ENCODE measurements at regions not wholly inside any gene's neighbourhood (a gene's known extent, or its start where the extent isn't known, plus 50 kb on each side); places are given as distances from the start of the nearest gene placed in this dataset.
A peak's percentile ranks its signal among the peaks of the same experiment; 100 is the strongest.

DNA sequence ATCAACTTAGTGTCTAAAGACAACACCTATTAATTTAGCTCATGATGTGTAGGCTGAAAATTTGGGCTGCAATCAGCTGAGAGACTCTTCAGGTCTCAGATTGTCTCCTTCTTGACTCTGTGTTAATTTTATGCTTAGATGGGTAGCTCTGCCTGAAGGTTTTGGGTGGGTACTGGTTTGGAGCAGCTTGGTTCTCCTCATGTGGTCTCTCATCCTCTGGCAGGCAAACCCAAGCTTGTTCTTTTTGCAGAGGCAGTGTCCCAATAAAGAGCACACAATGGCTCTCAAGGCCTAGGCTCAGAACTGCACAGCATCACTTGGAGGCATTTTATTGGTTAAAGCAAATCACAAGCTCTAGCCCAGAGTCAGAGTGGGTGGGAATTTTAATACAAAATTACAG, 280.6 kb downstream of the BTBD3 start:
- no peak overlapping the region for H3K4me3 ChIP-seq (ENCODE audit: low read length)
- no peak for DNase-seq (ENCODE audit: low read depth)
- TF ChIP-seq, protein P1, sequence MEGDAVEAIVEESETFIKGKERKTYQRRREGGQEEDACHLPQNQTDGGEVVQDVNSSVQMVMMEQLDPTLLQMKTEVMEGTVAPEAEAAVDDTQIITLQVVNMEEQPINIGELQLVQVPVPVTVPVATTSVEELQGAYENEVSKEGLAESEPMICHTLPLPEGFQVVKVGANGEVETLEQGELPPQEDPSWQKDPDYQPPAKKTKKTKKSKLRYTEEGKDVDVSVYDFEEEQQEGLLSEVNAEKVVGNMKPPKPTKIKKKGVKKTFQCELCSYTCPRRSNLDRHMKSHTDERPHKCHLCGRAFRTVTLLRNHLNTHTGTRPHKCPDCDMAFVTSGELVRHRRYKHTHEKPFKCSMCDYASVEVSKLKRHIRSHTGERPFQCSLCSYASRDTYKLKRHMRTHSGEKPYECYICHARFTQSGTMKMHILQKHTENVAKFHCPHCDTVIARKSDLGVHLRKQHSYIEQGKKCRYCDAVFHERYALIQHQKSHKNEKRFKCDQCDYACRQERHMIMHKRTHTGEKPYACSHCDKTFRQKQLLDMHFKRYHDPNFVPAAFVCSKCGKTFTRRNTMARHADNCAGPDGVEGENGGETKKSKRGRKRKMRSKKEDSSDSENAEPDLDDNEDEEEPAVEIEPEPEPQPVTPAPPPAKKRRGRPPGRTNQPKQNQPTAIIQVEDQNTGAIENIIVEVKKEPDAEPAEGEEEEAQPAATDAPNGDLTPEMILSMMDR (conservative IDR thresholded peaks at IDR 0.05; ENCODE audit: low read length): no peak

DNA sequence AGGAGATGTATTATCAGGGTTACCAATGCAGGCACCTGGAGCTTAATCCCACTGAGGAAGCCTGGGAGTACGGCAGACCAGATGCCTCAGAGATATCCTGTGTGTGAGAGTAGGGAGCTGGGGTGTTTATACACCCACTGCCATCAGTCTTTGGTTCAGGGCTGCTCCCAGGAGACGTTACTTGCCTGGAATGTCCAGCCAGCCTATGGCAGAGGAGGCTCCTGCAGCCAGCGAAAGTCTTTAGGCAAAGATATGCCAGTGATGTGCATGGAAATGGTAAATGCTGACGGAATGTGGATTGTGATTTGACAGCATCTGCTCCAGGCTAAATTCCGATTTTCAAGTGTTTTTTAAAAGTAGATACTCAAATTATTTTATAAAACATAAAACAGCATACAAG, 282.0 kb downstream of the BTBD3 start:
- no peak for DNase-seq (ENCODE audit: low read depth)
- TF ChIP-seq, protein P1 (conservative IDR thresholded peaks at IDR 0.05; ENCODE audit: low read length): no peak
- no peak overlapping the region for H3K4me3 ChIP-seq (ENCODE audit: low read length)

DNA sequence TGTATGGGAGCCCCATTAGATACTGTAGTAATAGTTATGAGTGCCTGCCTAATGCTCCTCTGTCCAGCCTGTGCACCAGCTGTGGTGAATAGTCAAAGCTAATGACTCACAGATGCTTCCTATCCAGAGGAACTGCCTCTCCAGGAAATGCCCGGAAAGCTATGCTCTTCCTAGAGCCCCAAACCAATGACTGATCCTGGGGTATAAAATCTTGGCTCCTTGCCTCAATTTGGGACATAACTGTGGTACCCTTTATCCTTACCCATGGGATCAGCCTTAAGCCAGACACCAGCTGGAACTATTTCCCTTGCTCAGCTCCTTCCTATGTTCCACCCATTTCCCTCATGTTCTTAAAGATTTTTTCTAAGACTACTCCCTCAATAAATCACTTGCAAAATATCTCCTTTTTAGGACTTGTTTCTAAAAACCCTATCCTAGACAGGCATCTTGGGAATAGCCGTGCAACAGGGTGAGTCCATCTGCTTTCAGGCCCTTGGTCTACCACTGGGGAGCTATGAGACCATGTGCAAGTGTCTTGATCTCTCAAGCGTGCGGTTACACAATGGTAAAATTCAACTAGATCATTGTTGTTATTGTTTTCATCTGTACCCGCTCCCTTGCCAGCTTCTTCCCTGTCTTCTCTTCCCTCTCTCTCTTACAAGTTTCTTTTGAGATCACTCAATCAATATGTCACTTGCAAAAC, 283.7 kb downstream of the BTBD3 start:
- TF ChIP-seq, protein P1 (conservative IDR thresholded peaks at IDR 0.05; ENCODE audit: low read length): no peak
- DNase-seq (ENCODE audit: low read depth): peak; percentile 63
- no peak overlapping the region for H3K4me3 ChIP-seq (ENCODE audit: low read length)

DNA sequence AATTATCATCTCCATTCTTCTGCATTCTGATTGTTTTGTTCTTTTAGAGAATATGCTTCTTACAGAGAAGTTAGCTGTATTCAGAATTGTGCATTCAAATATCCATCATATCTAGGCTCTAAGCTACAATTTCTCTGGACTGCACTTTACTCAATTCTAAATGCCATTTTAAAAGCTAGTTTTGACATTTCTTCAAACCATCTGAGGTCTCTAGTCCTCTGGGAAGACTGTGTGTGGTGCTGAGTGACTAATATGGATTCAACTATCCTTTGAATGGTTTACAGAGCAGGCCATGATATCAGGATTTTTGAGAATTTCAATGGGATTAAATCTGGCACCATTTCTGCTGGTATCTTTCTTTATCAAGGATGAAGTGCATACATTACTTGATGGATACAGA, 285.7 kb downstream of the BTBD3 start:
- TF ChIP-seq, protein P1 (conservative IDR thresholded peaks at IDR 0.05; ENCODE audit: low read length): no peak
- no peak overlapping the region for H3K4me3 ChIP-seq (ENCODE audit: low read length)
- DNase-seq (ENCODE audit: low read depth): no peak

DNA sequence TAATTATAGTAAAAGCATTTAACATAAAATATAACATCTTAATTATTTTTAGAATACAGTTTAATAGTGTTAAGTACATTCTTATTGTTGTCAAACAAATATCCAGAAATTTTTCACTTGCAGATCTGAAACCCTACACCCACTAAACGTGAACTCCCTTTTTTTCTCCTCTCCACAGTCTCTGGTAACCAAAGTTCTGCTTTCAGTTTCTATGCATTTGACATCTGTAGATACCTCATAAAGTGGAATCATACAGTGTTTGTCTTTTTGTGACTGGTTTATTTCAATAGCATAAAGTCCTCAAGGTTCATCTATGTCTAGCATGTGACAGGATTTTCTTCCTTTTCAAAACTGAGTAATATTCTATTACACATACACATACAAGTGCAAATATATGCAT, 286.3 kb downstream of the BTBD3 start:
- no peak for DNase-seq (ENCODE audit: low read depth)
- TF ChIP-seq, protein P1 (conservative IDR thresholded peaks at IDR 0.05; ENCODE audit: low read length): no peak
- no peak overlapping the region for H3K4me3 ChIP-seq (ENCODE audit: low read length)

DNA sequence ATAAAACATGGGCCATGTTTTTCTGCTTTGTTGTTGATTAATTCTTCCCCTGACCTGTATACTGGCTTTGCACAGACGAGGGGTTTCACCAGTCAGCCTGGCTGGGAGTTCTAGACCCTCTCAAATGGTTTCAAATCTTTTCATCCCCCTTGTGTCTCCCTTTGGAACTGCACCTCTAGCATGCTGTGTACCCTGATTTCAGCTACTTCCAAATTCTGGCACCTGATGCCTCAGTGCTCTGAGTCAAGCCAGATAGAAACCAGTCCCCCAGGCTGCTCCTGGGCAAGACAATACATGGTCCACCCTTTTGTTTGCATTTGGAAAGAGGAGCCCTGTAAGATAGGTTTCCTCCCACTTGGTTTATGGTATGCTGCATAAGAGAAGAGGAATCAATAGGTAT, 290.2 kb downstream of the BTBD3 start:
- H3K4me3 ChIP-seq (ENCODE audit: low read length): no peak overlapping the region
- TF ChIP-seq, protein P1 (conservative IDR thresholded peaks at IDR 0.05; ENCODE audit: low read length): peak; percentile 89
- DNase-seq (ENCODE audit: low read depth): peak; percentile 34

DNA sequence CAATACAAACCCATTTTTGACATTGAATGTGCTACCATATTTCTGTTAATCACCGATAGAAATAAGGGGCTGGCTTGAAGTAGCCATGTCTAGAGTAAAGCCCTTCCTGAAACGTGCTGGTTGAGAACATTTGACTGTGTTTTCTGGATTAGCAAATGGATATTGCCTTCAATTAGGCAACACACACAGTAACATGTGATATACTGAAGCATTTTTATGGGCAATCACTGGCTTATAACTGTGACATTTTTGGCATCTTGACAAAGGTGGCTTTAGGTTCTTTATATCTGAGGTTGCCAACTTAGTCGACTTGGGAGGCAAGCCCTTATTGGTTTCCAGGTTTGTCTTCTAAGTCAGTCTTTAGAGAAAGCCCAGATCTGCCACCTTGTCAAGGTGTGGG, 292.9 kb downstream of the BTBD3 start:
- H3K4me3 ChIP-seq (ENCODE audit: low read length): no peak overlapping the region
- DNase-seq (ENCODE audit: low read depth): no peak
- TF ChIP-seq, protein P1 (conservative IDR thresholded peaks at IDR 0.05; ENCODE audit: low read length): no peak
